GM12891 (cell line): ENCODE measurements at regions not wholly inside any gene's neighbourhood (a gene's known extent, or its start where the extent isn't known, plus 50 kb on each side); places are given as distances from the start of the nearest gene placed in this dataset.

Experiments used
- POLR2A ChIP-seq: IDR thresholded peaks from 2 replicates; pipeline ENCODE4 v1.6.1; 2011; ENCODE audit warnings: low read depth, low read length, control low read depth
- POLR2AphosphoS5 ChIP-seq: IDR thresholded peaks from 2 replicates; pipeline ENCODE4 v1.6.1; 2011; ENCODE audit warnings: low read depth, low read length, control low read depth
- SPI1 ChIP-seq: IDR thresholded peaks from 2 replicates; pipeline ENCODE4 v1.6.1; 2011; ENCODE audit warnings: low read depth, low read length, control low read depth

DNA sequence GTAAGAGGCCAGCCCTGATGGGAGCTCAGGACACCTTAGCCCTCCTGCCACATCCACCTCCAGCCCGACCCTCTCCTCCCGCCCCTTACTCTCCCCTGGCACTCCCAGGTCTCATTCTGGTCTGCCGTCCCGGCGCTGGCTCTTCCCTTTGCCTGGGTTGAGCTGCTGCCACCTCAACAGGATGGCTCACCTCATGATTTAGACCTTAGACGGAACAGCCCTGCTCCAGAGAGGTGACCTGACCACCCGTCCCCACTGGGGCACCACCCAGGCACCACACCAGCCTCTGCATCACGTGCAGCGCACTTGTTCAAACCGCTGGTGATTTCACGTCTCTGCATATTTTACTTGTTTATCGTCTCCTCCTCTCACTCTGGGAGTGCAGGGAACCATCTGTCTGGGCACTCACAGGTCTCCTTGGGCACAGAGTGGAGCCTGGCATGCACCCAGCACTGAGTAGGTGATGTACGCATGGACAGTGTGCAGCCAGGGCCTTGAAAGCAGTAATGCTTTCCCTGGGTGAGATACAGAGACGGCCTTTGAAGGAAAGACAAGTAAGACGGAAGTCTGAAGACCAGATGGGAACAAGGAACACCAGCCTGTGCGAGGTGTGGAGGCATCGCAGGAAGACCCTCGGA, 183.1 kb downstream of the KATNAL1 start:
- TF ChIP-seq POLR2AphosphoS5 = no peak
- no peak for TF ChIP-seq POLR2A
- no peak for TF ChIP-seq SPI1
